ENCODE measurements at regions not wholly inside any gene's neighbourhood (a gene's known extent, or its start where the extent isn't known, plus 50 kb on each side); places are given as distances from the start of the nearest gene placed in this dataset.

- no peaks in the 10 kb centered on the region for H3K9me3 ChIP-seq (replicated peaks)
- no peak overlapping the region for H3K27ac ChIP-seq (replicated peaks)
- no peak overlapping the region for H3K4me3 ChIP-seq
- intact Hi-C loops (cut with micrococcal nuclease) = no loop called here
- H3K36me3 ChIP-seq = no peaks in the 10 kb centered on the region
- H3K27me3 ChIP-seq (ENCODE audit: low read depth) = peaks cover 98% of the 10 kb centered on the region
- DNase-seq = no peak
- peaks cover 4% of the 10 kb centered on the region for H3K4me1 ChIP-seq
- no peak for TF ChIP-seq CTCF (IDR thresholded peaks at IDR 0.05; ENCODE audit: borderline replicate concordance)
Measured at GRCh38 chr3:10702961-10703740, 112.9 kb upstream of the SLC6A11 start.

GRCh38 chr3:10703875-10704274 is 112.2 kb upstream of the SLC6A11 start:
- Histone ChIP-seq H3K36me3 (no peaks in the 10 kb centered on the region), H3K4me3 (no peak overlapping the region), H3K27ac (replicated peaks) (no peak overlapping the region), H3K4me1 (peaks cover 4% of the 10 kb centered on the region), H3K9me3 (replicated peaks) (no peaks in the 10 kb centered on the region), H3K27me3 (ENCODE audit: low read depth) (peaks cover 98% of the 10 kb centered on the region)
- TF ChIP-seq CTCF (IDR thresholded peaks at IDR 0.05; ENCODE audit: borderline replicate concordance) = no peak
- intact Hi-C loops (cut with micrococcal nuclease) = no loop called here
- DNase-seq = no peak

GRCh38 chr3:10706156-10706739 is 109.8 kb upstream of the SLC6A11 start:
- H3K9me3 ChIP-seq (replicated peaks) = no peaks in the 10 kb centered on the region
- intact Hi-C loops (cut with micrococcal nuclease) = no loop called here
- H3K36me3 ChIP-seq = no peaks in the 10 kb centered on the region
- H3K27me3 ChIP-seq (ENCODE audit: low read depth) = peaks cover 97% of the 10 kb centered on the region
- no peak for TF ChIP-seq CTCF (IDR thresholded peaks at IDR 0.05; ENCODE audit: borderline replicate concordance)
- H3K4me3 ChIP-seq = no peak overlapping the region
- H3K27ac ChIP-seq (replicated peaks) = no peak overlapping the region
- no peak for DNase-seq
- H3K4me1 ChIP-seq = peaks cover 4% of the 10 kb centered on the region

GRCh38 chr3:10706740-10707399 is 109.2 kb upstream of the SLC6A11 start:
- Histone ChIP-seq H3K27me3 (ENCODE audit: low read depth) (peaks cover 97% of the 10 kb centered on the region), H3K36me3 (no peaks in the 10 kb centered on the region), H3K9me3 (replicated peaks) (no peaks in the 10 kb centered on the region), H3K27ac (replicated peaks) (no peak overlapping the region), H3K4me3 (no peak overlapping the region), H3K4me1 (peaks cover 4% of the 10 kb centered on the region)
- no peak for DNase-seq
- intact Hi-C loops (cut with micrococcal nuclease) = no loop called here
- no peak for TF ChIP-seq CTCF (IDR thresholded peaks at IDR 0.05; ENCODE audit: borderline replicate concordance)

GRCh38 chr3:10707400-10708215 is 108.4 kb upstream of the SLC6A11 start:
- no peak for TF ChIP-seq CTCF (IDR thresholded peaks at IDR 0.05; ENCODE audit: borderline replicate concordance)
- DNase-seq = no peak
- Histone ChIP-seq H3K4me3 (peak overlapping the region; percentile 50), H3K9me3 (replicated peaks) (no peaks in the 10 kb centered on the region), H3K4me1 (peaks cover 4% of the 10 kb centered on the region), H3K27me3 (ENCODE audit: low read depth) (peaks cover 97% of the 10 kb centered on the region), H3K27ac (replicated peaks) (no peak overlapping the region), H3K36me3 (no peaks in the 10 kb centered on the region)
- intact Hi-C loops (cut with micrococcal nuclease) = no loop called here
